ENCODE measurements at regions not wholly inside any gene's neighbourhood (a gene's known extent, or its start where the extent isn't known, plus 50 kb on each side); places are given as distances from the start of the nearest gene placed in this dataset.
A peak's percentile ranks its signal among the peaks of the same experiment; 100 is the strongest.

DNA sequence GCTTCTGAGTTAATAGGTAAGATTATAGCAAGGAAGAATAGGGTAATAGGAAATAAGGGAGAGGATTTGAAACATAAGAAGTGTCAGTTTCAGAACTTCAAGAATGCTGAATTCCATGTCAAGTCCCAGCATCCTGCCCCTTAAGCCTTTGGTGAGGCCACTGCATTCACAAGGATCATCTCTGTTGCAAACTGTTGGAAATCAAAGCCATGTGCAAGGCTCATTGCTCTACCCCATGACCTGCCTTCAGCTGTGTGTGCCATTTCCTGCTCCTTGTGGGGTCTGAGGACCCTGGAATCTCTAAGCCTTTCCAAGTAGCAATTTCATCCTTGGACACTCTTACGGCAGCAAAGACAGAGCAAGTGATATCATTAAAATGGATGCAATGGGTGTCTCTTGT, 203.0 kb downstream of the CDC5L start:
- Mint-ChIP-seq H3K27ac (no peak overlapping the region), H3K4me3 (ENCODE audit: low read depth) (no peak overlapping the region), H3K4me1 (ENCODE audit: low read depth) (no peaks in the 10 kb centered on the region), H3K27me3 (no peaks in the 10 kb centered on the region), H3K36me3 (ENCODE audit: insufficient read depth) (no peaks in the 10 kb centered on the region), H3K9me3 (ENCODE audit: low read depth) (peaks cover 6% of the 10 kb centered on the region)
- TF ChIP-seq, protein P1, sequence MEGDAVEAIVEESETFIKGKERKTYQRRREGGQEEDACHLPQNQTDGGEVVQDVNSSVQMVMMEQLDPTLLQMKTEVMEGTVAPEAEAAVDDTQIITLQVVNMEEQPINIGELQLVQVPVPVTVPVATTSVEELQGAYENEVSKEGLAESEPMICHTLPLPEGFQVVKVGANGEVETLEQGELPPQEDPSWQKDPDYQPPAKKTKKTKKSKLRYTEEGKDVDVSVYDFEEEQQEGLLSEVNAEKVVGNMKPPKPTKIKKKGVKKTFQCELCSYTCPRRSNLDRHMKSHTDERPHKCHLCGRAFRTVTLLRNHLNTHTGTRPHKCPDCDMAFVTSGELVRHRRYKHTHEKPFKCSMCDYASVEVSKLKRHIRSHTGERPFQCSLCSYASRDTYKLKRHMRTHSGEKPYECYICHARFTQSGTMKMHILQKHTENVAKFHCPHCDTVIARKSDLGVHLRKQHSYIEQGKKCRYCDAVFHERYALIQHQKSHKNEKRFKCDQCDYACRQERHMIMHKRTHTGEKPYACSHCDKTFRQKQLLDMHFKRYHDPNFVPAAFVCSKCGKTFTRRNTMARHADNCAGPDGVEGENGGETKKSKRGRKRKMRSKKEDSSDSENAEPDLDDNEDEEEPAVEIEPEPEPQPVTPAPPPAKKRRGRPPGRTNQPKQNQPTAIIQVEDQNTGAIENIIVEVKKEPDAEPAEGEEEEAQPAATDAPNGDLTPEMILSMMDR (IDR thresholded peaks at IDR 0.05; ENCODE audit: unreplicated experiment): no peak
- no peak for DNase-seq (ENCODE audit: low spot score, unreplicated experiment)

- peaks cover 3% of the 10 kb centered on the region for H3K9me3 Mint-ChIP-seq (ENCODE audit: low read depth)
- no peaks in the 10 kb centered on the region for H3K36me3 Mint-ChIP-seq (ENCODE audit: insufficient read depth)
- no peaks in the 10 kb centered on the region for H3K27me3 Mint-ChIP-seq
- H3K27ac Mint-ChIP-seq: no peak overlapping the region
- DNase-seq (ENCODE audit: low spot score, unreplicated experiment): peak; percentile 32
- TF ChIP-seq, protein P1 (IDR thresholded peaks at IDR 0.05; ENCODE audit: unreplicated experiment): peak; percentile 77
- H3K4me3 Mint-ChIP-seq (ENCODE audit: low read depth): no peak overlapping the region
- no peaks in the 10 kb centered on the region for H3K4me1 Mint-ChIP-seq (ENCODE audit: low read depth)
Measured at GRCh38 chr6:44593539-44593944, 206.0 kb downstream of the CDC5L start.

- Mint-ChIP-seq H3K36me3 (ENCODE audit: insufficient read depth) (no peaks in the 10 kb centered on the region), H3K4me1 (ENCODE audit: low read depth) (no peaks in the 10 kb centered on the region), H3K27ac (no peak overlapping the region)
Measured at GRCh38 chr6:44594481-44594880, 207.0 kb downstream of the CDC5L start.

DNA sequence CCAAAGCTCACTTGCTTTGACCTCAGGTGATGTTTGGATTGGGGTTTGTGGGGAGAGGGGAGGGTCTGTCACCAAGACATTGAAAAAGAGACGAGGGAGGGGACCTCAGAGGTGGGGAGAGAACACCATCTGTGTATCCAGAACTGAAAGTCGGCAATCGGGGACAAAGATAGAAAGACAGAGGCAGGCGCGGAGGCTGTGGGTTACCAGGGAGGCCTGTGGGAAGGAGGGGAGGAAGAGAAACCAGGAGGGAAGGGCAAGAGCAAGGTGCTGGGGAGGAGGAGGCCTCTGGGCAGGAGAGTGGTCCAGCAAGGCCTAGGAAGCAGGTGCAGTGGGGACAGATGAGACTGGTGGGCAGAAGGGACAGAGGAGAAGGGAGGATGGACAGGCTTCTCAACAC, 211.2 kb downstream of the CDC5L start:
- no peak overlapping the region for H3K27ac Mint-ChIP-seq
- no peaks in the 10 kb centered on the region for H3K9me3 Mint-ChIP-seq (ENCODE audit: low read depth)
- TF ChIP-seq, protein P1 (IDR thresholded peaks at IDR 0.05; ENCODE audit: unreplicated experiment): no peak
- H3K36me3 Mint-ChIP-seq (ENCODE audit: insufficient read depth): no peaks in the 10 kb centered on the region
- no peaks in the 10 kb centered on the region for H3K4me1 Mint-ChIP-seq (ENCODE audit: low read depth)
- no peak overlapping the region for H3K4me3 Mint-ChIP-seq (ENCODE audit: low read depth)
- no peak for DNase-seq (ENCODE audit: low spot score, unreplicated experiment)
- peaks cover 3% of the 10 kb centered on the region for H3K27me3 Mint-ChIP-seq

More at GRCh38 chr6:44594481-44594880, 207.0 kb downstream of the CDC5L start:
- Mint-ChIP-seq H3K4me3 (ENCODE audit: low read depth) (no peak overlapping the region), H3K9me3 (ENCODE audit: low read depth) (no peaks in the 10 kb centered on the region), H3K27me3 (no peaks in the 10 kb centered on the region)
- TF ChIP-seq, protein P1 (IDR thresholded peaks at IDR 0.05; ENCODE audit: unreplicated experiment): no peak
- no peak for DNase-seq (ENCODE audit: low spot score, unreplicated experiment)

DNA sequence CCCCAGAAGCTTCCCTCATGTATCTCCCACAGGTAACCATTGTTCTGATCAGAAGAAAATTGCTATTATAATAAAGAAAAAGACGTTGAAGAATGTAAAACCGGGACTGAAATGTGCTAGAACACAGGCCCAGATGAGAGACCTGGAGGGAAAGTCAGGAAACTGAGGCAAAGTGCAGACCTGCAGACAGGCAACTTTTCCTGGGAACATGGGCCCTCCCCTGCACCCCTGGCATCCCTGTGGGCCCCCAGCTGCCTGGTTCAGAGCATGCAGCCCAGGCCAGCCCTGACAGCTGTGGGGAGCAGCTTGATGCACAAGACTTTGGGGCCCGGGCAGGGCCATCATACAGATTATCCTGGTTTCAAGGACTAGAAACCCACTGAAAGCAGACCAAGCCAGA, 212.2 kb downstream of the CDC5L start:
- DNase-seq (ENCODE audit: low spot score, unreplicated experiment): no peak
- H3K27ac Mint-ChIP-seq: no peak overlapping the region
- H3K36me3 Mint-ChIP-seq (ENCODE audit: insufficient read depth): no peaks in the 10 kb centered on the region
- H3K9me3 Mint-ChIP-seq (ENCODE audit: low read depth): no peaks in the 10 kb centered on the region
- H3K4me3 Mint-ChIP-seq (ENCODE audit: low read depth): no peak overlapping the region
- no peaks in the 10 kb centered on the region for H3K4me1 Mint-ChIP-seq (ENCODE audit: low read depth)
- TF ChIP-seq, protein P1 (IDR thresholded peaks at IDR 0.05; ENCODE audit: unreplicated experiment): no peak
- peaks cover 3% of the 10 kb centered on the region for H3K27me3 Mint-ChIP-seq
